ENCODE measurements at regions not wholly inside any gene's neighbourhood (a gene's known extent, or its start where the extent isn't known, plus 50 kb on each side); places are given as distances from the start of the nearest gene placed in this dataset.

DNA sequence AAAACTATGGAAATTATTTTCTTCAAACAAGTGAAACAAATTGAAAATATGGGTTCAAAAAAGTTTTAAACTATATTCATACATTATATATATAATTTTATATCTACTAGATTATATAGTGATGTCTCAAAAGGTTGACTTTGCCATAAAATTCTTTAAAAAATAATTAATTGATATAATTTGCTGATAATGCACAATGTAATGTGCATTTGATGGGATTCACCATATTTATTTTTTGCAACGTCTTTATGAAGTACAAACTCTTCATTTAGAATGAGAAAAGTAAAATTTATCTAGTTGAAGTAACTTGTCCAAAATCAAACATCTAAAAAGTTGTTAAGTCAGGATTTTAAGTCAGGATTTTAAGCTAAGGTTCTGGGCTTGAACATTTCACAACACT is 1954.5 kb upstream of the PCDH20 start:
- TF ChIP-seq, protein P1, sequence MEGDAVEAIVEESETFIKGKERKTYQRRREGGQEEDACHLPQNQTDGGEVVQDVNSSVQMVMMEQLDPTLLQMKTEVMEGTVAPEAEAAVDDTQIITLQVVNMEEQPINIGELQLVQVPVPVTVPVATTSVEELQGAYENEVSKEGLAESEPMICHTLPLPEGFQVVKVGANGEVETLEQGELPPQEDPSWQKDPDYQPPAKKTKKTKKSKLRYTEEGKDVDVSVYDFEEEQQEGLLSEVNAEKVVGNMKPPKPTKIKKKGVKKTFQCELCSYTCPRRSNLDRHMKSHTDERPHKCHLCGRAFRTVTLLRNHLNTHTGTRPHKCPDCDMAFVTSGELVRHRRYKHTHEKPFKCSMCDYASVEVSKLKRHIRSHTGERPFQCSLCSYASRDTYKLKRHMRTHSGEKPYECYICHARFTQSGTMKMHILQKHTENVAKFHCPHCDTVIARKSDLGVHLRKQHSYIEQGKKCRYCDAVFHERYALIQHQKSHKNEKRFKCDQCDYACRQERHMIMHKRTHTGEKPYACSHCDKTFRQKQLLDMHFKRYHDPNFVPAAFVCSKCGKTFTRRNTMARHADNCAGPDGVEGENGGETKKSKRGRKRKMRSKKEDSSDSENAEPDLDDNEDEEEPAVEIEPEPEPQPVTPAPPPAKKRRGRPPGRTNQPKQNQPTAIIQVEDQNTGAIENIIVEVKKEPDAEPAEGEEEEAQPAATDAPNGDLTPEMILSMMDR (conservative IDR thresholded peaks at IDR 0.05; ENCODE audit: low read length) = no peak
- TF ChIP-seq EZH2phosphoT487 (IDR thresholded peaks at IDR 0.05; ENCODE audit: borderline replicate concordance) = no peak
- H3K4me3 ChIP-seq (ENCODE audit: low read length, poor library complexity, severe bottlenecking) = no peak overlapping the region
- H3K4me2 ChIP-seq (ENCODE audit: low read depth, low read length, poor library complexity, severe bottlenecking) = no peak overlapping the region
- H3K36me3 ChIP-seq (ENCODE audit: insufficient read depth, low read length) = no peaks in the 10 kb centered on the region
- no peaks in the 10 kb centered on the region for H3F3A ChIP-seq (ENCODE audit: low read depth)
- H2AFZ ChIP-seq (ENCODE audit: low read length) = no peak overlapping the region
- no peaks in the 10 kb centered on the region for H3K9me2 ChIP-seq (replicated peaks; ENCODE audit: low read depth, low read length)
- 0 out of 2 replicates have a peak, but pooled peaks cover 4% of the 10 kb centered on the region for H3K9me3 ChIP-seq (ENCODE audit: insufficient read depth, low read depth, low read length)
- no peaks in the 10 kb centered on the region for H3K4me1 ChIP-seq (ENCODE audit: insufficient read depth, low read length, poor library complexity, severe bottlenecking)
- no peaks in the 10 kb centered on the region for H3K79me2 ChIP-seq (ENCODE audit: insufficient read depth, low read length)
- H4K20me1 ChIP-seq (ENCODE audit: insufficient read depth, low read length, poor library complexity, severe bottlenecking) = no peaks in the 10 kb centered on the region
- no peak overlapping the region for H3K9ac ChIP-seq (ENCODE audit: low read depth, low read length, poor library complexity, severe bottlenecking)
- H3K27me3 ChIP-seq (ENCODE audit: insufficient read depth, low read length, poor library complexity, severe bottlenecking) = no peaks in the 10 kb centered on the region

DNA sequence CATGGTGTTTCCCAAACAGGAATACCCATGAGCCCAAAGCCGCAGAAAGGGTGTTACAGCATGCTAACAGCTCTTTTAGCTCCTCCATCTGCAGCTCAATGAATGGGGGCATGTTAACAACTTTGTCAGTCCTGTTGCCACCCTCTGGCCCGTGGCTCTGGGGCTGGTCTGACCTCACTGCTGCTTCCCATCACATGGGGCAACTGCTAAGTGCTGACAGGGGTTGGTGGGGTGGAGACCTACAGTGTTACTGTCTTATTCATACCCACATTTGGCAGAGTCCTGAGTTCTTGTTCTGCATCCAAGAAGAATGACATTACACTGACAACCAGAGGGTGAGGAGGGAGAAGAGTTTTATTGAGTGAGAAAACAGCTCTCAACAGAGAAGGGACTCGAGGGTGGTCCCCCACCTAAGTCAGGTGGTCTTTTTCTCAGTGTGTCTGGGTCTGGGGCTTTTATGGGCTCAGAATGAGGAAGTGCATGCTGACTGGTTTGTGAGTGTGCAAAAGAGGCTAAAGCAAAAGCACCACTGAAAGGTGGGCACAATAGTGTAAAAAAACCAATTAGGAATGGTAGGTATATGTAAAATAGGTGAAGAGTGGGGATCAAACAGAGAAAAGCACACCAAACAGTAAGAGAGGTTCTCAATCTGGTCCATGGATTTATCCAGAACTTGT is 1952.0 kb upstream of the PCDH20 start:
- Histone ChIP-seq H3K9ac (ENCODE audit: low read depth, low read length, poor library complexity, severe bottlenecking) (no peak overlapping the region), H3K4me1 (ENCODE audit: insufficient read depth, low read length, poor library complexity, severe bottlenecking) (no peaks in the 10 kb centered on the region), H3K9me2 (replicated peaks; ENCODE audit: low read depth, low read length) (no peaks in the 10 kb centered on the region), H3K36me3 (ENCODE audit: insufficient read depth, low read length) (no peaks in the 10 kb centered on the region), H3K9me3 (ENCODE audit: insufficient read depth, low read depth, low read length) (0 out of 2 replicates have a peak, but pooled peaks cover 4% of the 10 kb centered on the region), H3K4me2 (ENCODE audit: low read depth, low read length, poor library complexity, severe bottlenecking) (no peak overlapping the region), H3K4me3 (ENCODE audit: low read length, poor library complexity, severe bottlenecking) (no peak overlapping the region), H2AFZ (ENCODE audit: low read length) (no peak overlapping the region), H3F3A (ENCODE audit: low read depth) (no peaks in the 10 kb centered on the region), H4K20me1 (ENCODE audit: insufficient read depth, low read length, poor library complexity, severe bottlenecking) (no peaks in the 10 kb centered on the region), H3K79me2 (ENCODE audit: insufficient read depth, low read length) (no peaks in the 10 kb centered on the region), H3K27me3 (ENCODE audit: insufficient read depth, low read length, poor library complexity, severe bottlenecking) (no peaks in the 10 kb centered on the region)
- no peak for TF ChIP-seq EZH2phosphoT487 (IDR thresholded peaks at IDR 0.05; ENCODE audit: borderline replicate concordance)
- TF ChIP-seq, protein P1 (conservative IDR thresholded peaks at IDR 0.05; ENCODE audit: low read length) = no peak

DNA sequence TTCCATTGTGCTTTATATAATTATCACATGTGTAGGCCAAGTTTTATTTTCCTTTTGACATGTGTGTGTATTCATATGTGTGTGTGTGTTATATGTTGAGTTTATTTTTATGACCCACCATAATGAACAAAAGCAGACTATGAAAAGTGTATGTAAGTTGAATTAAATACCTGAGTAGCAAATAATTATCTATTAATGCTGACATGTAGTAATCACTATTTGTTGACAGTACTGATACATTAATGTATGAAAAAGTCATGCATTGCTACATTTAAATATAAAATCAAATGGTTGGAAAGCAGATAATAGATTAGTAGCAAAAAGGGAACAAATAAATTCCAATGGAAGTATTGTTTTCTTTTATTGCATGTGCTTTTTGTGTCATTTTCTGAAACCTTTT is 1948.5 kb upstream of the PCDH20 start:
- Histone ChIP-seq H3F3A (ENCODE audit: low read depth) (no peaks in the 10 kb centered on the region), H3K4me1 (ENCODE audit: insufficient read depth, low read length, poor library complexity, severe bottlenecking) (no peaks in the 10 kb centered on the region), H3K79me2 (ENCODE audit: insufficient read depth, low read length) (no peaks in the 10 kb centered on the region), H3K9ac (ENCODE audit: low read depth, low read length, poor library complexity, severe bottlenecking) (no peak overlapping the region), H3K4me3 (ENCODE audit: low read length, poor library complexity, severe bottlenecking) (no peak overlapping the region), H3K4me2 (ENCODE audit: low read depth, low read length, poor library complexity, severe bottlenecking) (no peak overlapping the region), H4K20me1 (ENCODE audit: insufficient read depth, low read length, poor library complexity, severe bottlenecking) (no peaks in the 10 kb centered on the region), H3K27me3 (ENCODE audit: insufficient read depth, low read length, poor library complexity, severe bottlenecking) (no peaks in the 10 kb centered on the region), H3K9me3 (ENCODE audit: insufficient read depth, low read depth, low read length) (0 out of 2 replicates have a peak, but pooled peaks cover 4% of the 10 kb centered on the region), H2AFZ (ENCODE audit: low read length) (no peak overlapping the region), H3K9me2 (replicated peaks; ENCODE audit: low read depth, low read length) (no peaks in the 10 kb centered on the region), H3K36me3 (ENCODE audit: insufficient read depth, low read length) (no peaks in the 10 kb centered on the region)
- no peak for TF ChIP-seq EZH2phosphoT487 (IDR thresholded peaks at IDR 0.05; ENCODE audit: borderline replicate concordance)
- TF ChIP-seq, protein P1 (conservative IDR thresholded peaks at IDR 0.05; ENCODE audit: low read length) = no peak

Measured in Loucy (cell line).